WTC11 (cell line): ENCODE measurements at regions not wholly inside any gene's neighbourhood (a gene's known extent, or its start where the extent isn't known, plus 50 kb on each side); places are given as distances from the start of the nearest gene placed in this dataset.

Source experiments
- ATAC-seq: fragments of 200-7000 bp; cut with Tn5 transposase; 2 replicates; pipeline ENCODE4 v1.10.0; 2021; ENCODE audit warnings: mild to moderate bottlenecking, moderate library complexity
- CTCF ChIA-PET: fragments of 300-600 bp; sonication (Branson Sonifier 250); formaldehyde crosslinking; loops from one replicate; lab custom pipeline; 2021; ENCODE audit warnings: antibody characterized with exemption; lab: Charles Lee
- POLR2A ChIA-PET: fragments of 350-600 bp; sonication (Branson Sonifier 250); formaldehyde crosslinking; loops from one replicate; lab custom pipeline; 2021; ENCODE audit warnings: antibody characterized with exemption; lab: Charles Lee
- DNase-seq: peaks from one replicate; pipeline ENCODE4 v3.0.0; 2021; ENCODE audit warnings: low spot score
- H3K27ac Mint-ChIP-seq: 2 replicates; pipeline ENCODE4 v1.8.0; 2021; ENCODE audit warnings: mixed read lengths
- H3K27me3 Mint-ChIP-seq: 2 replicates; pipeline ENCODE4 v1.8.0; 2021; ENCODE audit warnings: low read depth, mild to moderate bottlenecking, moderate library complexity, mixed read lengths
- H3K36me3 Mint-ChIP-seq: 2 replicates; pipeline ENCODE4 v1.8.0; 2021; ENCODE audit warnings: mixed read lengths
- H3K4me1 Mint-ChIP-seq: 2 replicates; pipeline ENCODE4 v1.8.0; 2022; ENCODE audit warnings: mixed read lengths
- H3K4me3 Mint-ChIP-seq: 2 replicates; pipeline ENCODE4 v1.8.0; 2021; ENCODE audit warnings: mild to moderate bottlenecking, moderate library complexity, mixed read lengths
- H3K9me3 Mint-ChIP-seq: 2 replicates; pipeline ENCODE4 v1.8.0; 2021; ENCODE audit warnings: mixed read lengths
- ARID4B ChIP-seq: sonication (generic); formaldehyde crosslinking; IDR thresholded peaks from 2 replicates; pipeline ENCODE4 v1.8.0; 2023; ENCODE audit warnings: missing genetic modification reagents, mild to moderate bottlenecking, borderline replicate concordance
- ATF2 ChIP-seq: sonication (generic); formaldehyde crosslinking; IDR thresholded peaks from 2 replicates; pipeline ENCODE4 v1.8.1; 2022; ENCODE audit warnings: low read depth, missing genetic modification reagents, borderline replicate concordance
- ATF3 ChIP-seq: sonication (generic); formaldehyde crosslinking; conservative IDR thresholded peaks from 2 replicates; pipeline ENCODE4 v1.8.1; 2022; ENCODE audit warnings: mild to moderate bottlenecking, missing genetic modification reagents
- CREM ChIP-seq: sonication (generic); formaldehyde crosslinking; IDR thresholded peaks from 2 replicates; pipeline ENCODE4 v1.8.1; 2022; ENCODE audit warnings: mild to moderate bottlenecking, missing genetic modification reagents, moderate library complexity
- CTCF ChIP-seq: fragments of 200-600 bp; IDR thresholded peaks from 2 replicates; pipeline ENCODE4 v1.8.0; 2022; ENCODE audit warnings: antibody characterized with exemption
- ELF4 ChIP-seq: sonication (generic); formaldehyde crosslinking; IDR thresholded peaks from 2 replicates; pipeline ENCODE4 v1.8.1; 2022; ENCODE audit warnings: low read depth, mild to moderate bottlenecking, moderate library complexity, missing genetic modification reagents
- ESRRA ChIP-seq: sonication (generic); formaldehyde crosslinking; IDR thresholded peaks from 2 replicates; pipeline ENCODE4 v1.8.1; 2022; ENCODE audit warnings: mild to moderate bottlenecking, missing genetic modification reagents, borderline replicate concordance
- HMGXB4 ChIP-seq: sonication (generic); formaldehyde crosslinking; IDR thresholded peaks from 2 replicates; pipeline ENCODE4 v1.8.1; 2023; ENCODE audit warnings: mild to moderate bottlenecking, moderate library complexity, missing genetic modification reagents
- IRF1 ChIP-seq: sonication (generic); formaldehyde crosslinking; IDR thresholded peaks from 2 replicates; pipeline ENCODE4 v1.8.0; 2023; ENCODE audit warnings: missing genetic modification reagents
- NFE2L1 ChIP-seq: sonication (generic); formaldehyde crosslinking; IDR thresholded peaks from 2 replicates; pipeline ENCODE4 v1.8.1; 2023; ENCODE audit warnings: missing genetic modification reagents
- NFYB ChIP-seq: sonication (generic); formaldehyde crosslinking; conservative IDR thresholded peaks from 2 replicates; pipeline ENCODE4 v1.8.0; 2022; ENCODE audit warnings: low read depth, missing genetic modification reagents
- PRRX2 ChIP-seq: fragments of 250-450 bp; sonication (Bioruptor Pico); IDR thresholded peaks from 2 replicates; pipeline ENCODE4 v1.8.0; 2021; ENCODE audit warnings: mild to moderate bottlenecking
- SMAD3 ChIP-seq: sonication (generic); formaldehyde crosslinking; IDR thresholded peaks from 2 replicates; pipeline ENCODE4 v1.8.0; 2022; ENCODE audit warnings: missing genetic modification reagents, mild to moderate bottlenecking, borderline replicate concordance
- SP1 ChIP-seq: sonication (generic); formaldehyde crosslinking; conservative IDR thresholded peaks from 2 replicates; pipeline ENCODE4 v1.8.1; 2022; ENCODE audit warnings: missing genetic modification reagents
- ZNF281 ChIP-seq: sonication (generic); formaldehyde crosslinking; IDR thresholded peaks from 2 replicates; pipeline ENCODE4 v1.8.0; 2023; ENCODE audit warnings: mild to moderate bottlenecking, missing genetic modification reagents
- ZNF423 ChIP-seq: fragments of 250-450 bp; sonication (Bioruptor Pico); IDR thresholded peaks from 2 replicates; pipeline ENCODE4 v2.1.2; 2022; ENCODE audit warnings: mild to moderate bottlenecking, moderate library complexity
- ZNF425 ChIP-seq: fragments of 250-450 bp; sonication (Bioruptor Pico); conservative IDR thresholded peaks from 2 replicates; pipeline ENCODE4 v1.9.0; 2021; ENCODE audit warnings: mild to moderate bottlenecking
- ZSCAN18 ChIP-seq: fragments of 250-450 bp; sonication (Bioruptor Pico); IDR thresholded peaks from 2 replicates; pipeline ENCODE4 v2.1.2; 2022; ENCODE audit warnings: mild to moderate bottlenecking, moderate library complexity

- TF ChIP-seq ZSCAN18 (CRISPR knock-in tag) = no peak
- TF ChIP-seq SMAD3 = no peak
- no peak for TF ChIP-seq ZNF423 (CRISPR knock-in tag)
- no peak for TF ChIP-seq ESRRA (CRISPR knock-in tag)
- no peak for TF ChIP-seq NFYB (CRISPR knock-in tag)
- no peak for TF ChIP-seq ELF4 (CRISPR knock-in tag)
- TF ChIP-seq ATF3 (CRISPR knock-in tag) = no peak
- no peak for TF ChIP-seq ATF2 (CRISPR knock-in tag)
- TF ChIP-seq PRRX2 (CRISPR knock-in tag) = no peak
- no peak for TF ChIP-seq ZNF281 (CRISPR knock-in tag)
Measured at GRCh38 chr22:27385261-27385998, 416.1 kb downstream of the MN1 start (continued).

GRCh38 chr22:27386186-27386585, 415.4 kb downstream of the MN1 start:
- no peaks in the 10 kb centered on the region for H3K9me3 Mint-ChIP-seq
- H3K4me1 Mint-ChIP-seq = peaks cover 7% of the 10 kb centered on the region
- no peaks in the 10 kb centered on the region for H3K36me3 Mint-ChIP-seq
- no peak for ATAC-seq
- no peak overlapping the region for H3K4me3 Mint-ChIP-seq
- no peak for DNase-seq
- POLR2A ChIA-PET = no interaction called here
- H3K27me3 Mint-ChIP-seq = no peaks in the 10 kb centered on the region
- CTCF ChIA-PET = no interaction called here
- H3K27ac Mint-ChIP-seq = no peak overlapping the region
- TF ChIP-seq SP1 (CRISPR knock-in tag) (no peak), ARID4B (CRISPR knock-in tag) (no peak), HMGXB4 (CRISPR knock-in tag) (no peak), CTCF (no peak), NFE2L1 (CRISPR knock-in tag) (no peak), IRF1 (no peak), CREM (CRISPR knock-in tag) (no peak), ZNF425 (CRISPR knock-in tag) (no peak), ELF4 (CRISPR knock-in tag) (no peak)
